A673 (cell line): ENCODE measurements at regions not wholly inside any gene's neighbourhood (a gene's known extent, or its start where the extent isn't known, plus 50 kb on each side); places are given as distances from the start of the nearest gene placed in this dataset.

Experiments
- CTCF ChIP-seq: fragments of 300-800, 200-600 bp; sonication (generic); conservative IDR thresholded peaks from 2 replicates; pipeline ENCODE4 v1.5.1; 2017; ENCODE audit warnings: low read depth, mild to moderate bottlenecking, antibody characterized with exemption, low read length, moderate library complexity, mixed read lengths
- EZH2 ChIP-seq: fragments of 200-600 bp; sonication (generic); IDR thresholded peaks from 2 replicates; pipeline ENCODE4 v1.6.1; 2017; ENCODE audit warnings: borderline replicate concordance, low read depth, mild to moderate bottlenecking, mixed read lengths, antibody characterized with exemption, low read length; ENCODE audit not compliant: poor library complexity, severe bottlenecking

GRCh38 chr4:157776930-157777528 lies 395.8 kb downstream of the GASK1B start:
- TF ChIP-seq EZH2 (no peak), CTCF (no peak)
